VCaP (cell line): ENCODE measurements at regions not wholly inside any gene's neighbourhood (a gene's known extent, or its start where the extent isn't known, plus 50 kb on each side); places are given as distances from the start of the nearest gene placed in this dataset.

Experiments
- H3K27ac ChIP-seq: fragments of 450-650 bp; 2 replicates; pipeline ENCODE4 v1.5.1; 2017
- TF ChIP-seq, protein P1 (sequence below): fragments of 450-650 bp; conservative IDR thresholded peaks from 2 replicates; pipeline ENCODE4 v1.5.1; 2017; ENCODE audit warnings: mild to moderate bottlenecking, moderate library complexity

DNA sequence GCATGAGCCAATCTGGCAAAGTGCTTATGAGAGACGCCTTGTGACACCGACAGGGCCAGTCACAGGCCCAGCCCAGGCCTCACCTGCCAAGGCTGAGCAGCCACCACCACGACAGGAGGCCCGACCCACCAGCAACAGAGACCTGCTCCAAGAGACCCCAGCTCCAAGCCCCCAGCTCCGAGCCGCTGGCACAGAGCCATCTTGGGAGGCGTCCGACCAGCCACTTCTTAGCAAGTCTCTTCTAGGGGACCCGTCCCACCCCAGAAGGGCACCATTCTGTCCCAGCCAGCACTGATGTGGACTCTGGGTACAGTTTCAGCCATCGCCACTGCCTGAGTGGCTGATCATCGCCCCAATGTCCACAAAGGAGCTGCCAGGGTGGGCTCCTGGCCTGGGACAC lies 290.7 kb upstream of the SALL3 start:
- TF ChIP-seq, protein P1, sequence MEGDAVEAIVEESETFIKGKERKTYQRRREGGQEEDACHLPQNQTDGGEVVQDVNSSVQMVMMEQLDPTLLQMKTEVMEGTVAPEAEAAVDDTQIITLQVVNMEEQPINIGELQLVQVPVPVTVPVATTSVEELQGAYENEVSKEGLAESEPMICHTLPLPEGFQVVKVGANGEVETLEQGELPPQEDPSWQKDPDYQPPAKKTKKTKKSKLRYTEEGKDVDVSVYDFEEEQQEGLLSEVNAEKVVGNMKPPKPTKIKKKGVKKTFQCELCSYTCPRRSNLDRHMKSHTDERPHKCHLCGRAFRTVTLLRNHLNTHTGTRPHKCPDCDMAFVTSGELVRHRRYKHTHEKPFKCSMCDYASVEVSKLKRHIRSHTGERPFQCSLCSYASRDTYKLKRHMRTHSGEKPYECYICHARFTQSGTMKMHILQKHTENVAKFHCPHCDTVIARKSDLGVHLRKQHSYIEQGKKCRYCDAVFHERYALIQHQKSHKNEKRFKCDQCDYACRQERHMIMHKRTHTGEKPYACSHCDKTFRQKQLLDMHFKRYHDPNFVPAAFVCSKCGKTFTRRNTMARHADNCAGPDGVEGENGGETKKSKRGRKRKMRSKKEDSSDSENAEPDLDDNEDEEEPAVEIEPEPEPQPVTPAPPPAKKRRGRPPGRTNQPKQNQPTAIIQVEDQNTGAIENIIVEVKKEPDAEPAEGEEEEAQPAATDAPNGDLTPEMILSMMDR: no peak
- H3K27ac ChIP-seq: no peak overlapping the region

DNA sequence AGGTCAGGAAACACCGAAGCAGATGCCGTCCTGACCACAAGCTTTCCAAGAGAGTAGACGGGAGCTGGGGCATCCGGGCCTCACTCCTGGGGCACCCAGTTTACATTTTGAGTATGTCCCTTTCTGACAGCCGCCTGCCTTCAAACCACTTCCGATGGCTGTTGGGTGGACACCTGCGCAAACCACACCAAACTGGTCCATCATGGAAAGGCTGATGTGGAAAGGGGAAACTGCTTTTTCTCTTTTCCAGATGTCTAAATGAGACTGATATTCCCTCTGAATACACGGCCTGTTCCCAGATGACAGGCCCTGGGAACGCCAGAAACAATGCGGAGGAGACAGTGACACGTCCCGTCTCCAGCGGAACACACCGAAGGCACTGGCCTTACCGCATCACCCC lies 290.0 kb upstream of the SALL3 start:
- no peak overlapping the region for H3K27ac ChIP-seq
- TF ChIP-seq, protein P1: no peak

DNA sequence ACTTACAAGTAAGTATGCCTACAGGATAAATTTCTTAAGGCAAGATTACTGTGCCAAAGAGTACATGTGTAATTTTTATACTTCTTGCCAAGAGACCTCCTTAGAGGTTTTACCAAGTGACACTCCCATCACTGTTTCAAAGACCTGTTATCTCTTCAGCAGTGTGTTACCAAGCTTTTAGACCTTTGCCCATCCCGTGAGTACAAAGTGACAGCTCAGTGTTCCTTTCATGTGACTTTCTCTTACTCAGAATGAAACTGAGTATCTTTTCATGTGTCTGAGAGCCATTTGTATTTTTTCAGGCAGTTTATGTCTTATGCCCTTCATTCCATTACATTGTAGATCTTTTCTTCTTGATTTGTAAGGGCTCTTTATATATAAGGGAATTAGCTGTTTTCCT lies 287.5 kb upstream of the SALL3 start:
- TF ChIP-seq, protein P1: no peak
- H3K27ac ChIP-seq: no peak overlapping the region

DNA sequence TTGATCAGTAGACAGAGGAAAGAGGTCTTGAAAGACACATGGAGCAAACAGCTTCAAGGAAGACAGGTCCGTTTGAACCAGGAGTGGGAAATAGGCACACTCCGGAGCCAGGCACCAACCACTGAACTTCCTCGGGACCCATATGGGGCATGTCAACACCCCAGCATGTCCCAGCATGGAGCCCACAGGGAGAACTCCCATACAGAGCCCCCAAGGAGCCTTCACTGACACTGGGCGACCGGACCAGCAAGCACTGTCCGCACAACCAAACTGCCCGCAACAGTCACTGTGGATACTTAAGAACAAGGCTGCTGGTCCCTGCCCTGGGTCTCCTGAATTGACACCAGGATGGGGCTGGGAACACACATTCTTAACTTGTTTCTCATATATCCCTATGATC lies 286.2 kb upstream of the SALL3 start:
- TF ChIP-seq, protein P1: no peak
- no peak overlapping the region for H3K27ac ChIP-seq

DNA sequence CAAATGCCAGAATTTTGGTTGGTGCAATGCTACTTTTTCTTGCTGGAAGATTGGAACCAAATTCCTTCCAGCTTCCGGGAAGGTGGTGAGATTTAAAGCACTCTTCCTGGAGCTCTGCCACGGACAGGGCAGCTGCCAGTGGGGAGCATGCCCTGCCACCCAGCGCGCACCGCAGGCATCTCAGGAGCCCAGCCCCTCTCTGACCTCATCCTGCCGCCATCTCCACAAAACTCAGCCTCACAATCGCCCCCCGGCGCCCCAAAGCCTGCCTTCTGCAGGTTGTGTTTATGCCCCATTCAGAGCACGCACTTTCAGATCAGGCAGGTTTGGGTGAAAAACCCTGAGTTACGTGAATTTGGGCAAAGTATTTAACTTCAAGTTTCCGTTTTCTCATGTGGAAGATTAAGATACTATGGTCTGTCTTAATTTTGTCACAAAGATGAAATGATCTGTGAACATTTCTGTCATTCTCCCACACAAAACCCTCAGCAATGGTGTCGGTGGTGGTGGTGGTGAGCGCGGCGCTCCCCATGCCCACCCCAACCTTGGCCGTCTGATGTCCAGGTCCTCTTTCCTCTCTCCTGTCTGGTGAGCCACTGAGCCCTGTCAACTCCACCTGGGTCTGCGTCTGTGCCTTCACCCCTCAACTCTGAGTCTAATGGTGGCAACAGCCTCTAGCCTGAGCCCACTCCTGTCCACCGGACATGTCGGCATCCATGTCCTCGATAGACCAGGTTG lies 282.8 kb upstream of the SALL3 start:
- TF ChIP-seq, protein P1: no peak
- no peak overlapping the region for H3K27ac ChIP-seq

DNA sequence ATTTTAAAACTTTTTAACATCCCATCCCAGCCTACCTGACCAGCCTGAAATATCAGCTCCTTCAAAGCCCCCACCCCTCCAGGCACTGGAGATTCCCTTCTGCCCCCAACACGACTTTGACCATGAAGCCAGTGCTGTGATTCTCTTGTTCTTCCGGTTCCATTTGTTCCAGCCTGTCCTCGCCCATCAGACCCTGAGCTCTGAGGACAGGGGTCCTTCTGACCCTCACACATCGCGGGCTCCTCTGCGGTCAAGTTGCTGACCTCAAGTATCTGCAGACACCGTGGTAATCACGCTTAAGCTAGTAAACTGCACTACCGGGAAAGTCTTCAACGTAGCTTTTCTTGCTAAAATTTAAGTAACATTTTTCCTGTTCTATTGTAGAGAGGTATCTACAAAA lies 282.2 kb upstream of the SALL3 start:
- no peak overlapping the region for H3K27ac ChIP-seq
- TF ChIP-seq, protein P1: no peak

DNA sequence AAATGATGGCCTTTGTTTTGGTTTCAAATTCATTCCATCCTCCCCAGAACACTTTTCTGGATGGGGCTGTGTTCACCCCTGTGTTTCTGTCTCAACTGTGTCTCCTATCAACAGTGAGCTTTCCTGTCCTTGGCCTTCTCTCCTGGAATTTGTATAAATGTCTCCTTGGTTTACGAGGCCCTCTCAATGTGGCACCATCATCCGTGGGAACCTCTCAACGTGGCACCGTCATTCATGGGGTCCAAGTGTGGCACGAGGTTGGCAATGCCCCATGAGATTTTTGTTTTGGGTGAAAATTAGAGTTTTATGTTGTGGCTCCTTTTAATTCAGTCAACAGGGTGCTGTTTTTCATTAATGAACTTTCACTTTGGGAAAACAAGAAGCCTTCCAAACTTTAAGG lies 280.7 kb upstream of the SALL3 start:
- TF ChIP-seq, protein P1: no peak
- H3K27ac ChIP-seq: no peak overlapping the region
